ENCODE measurements at regions not wholly inside any gene's neighbourhood (a gene's known extent, or its start where the extent isn't known, plus 50 kb on each side); places are given as distances from the start of the nearest gene placed in this dataset.
A peak's percentile ranks its signal among the peaks of the same experiment; 100 is the strongest.
"Not testable (repeated sequence)": the region's sequence is repeated elsewhere in the genome, so short reads cannot be mapped to it uniquely, and the experiment has no call there.

GRCh38 chr2:120502761-120503160 lies 156.8 kb downstream of the INHBB start:
- no peak for DNase-seq (ENCODE audit: insufficient read length, low spot score)
- no peak for TF ChIP-seq POLR2A (IDR thresholded peaks at IDR 0.05; ENCODE audit: low read depth, low read length)
- no peak for FAIRE-seq

GRCh38 chr2:120503206-120503792 lies 157.4 kb downstream of the INHBB start:
- FAIRE-seq (no peak), DNase-seq (ENCODE audit: insufficient read length, low spot score) (no peak)
- TF ChIP-seq POLR2A (IDR thresholded peaks at IDR 0.05; ENCODE audit: low read depth, low read length) = no peak

GRCh38 chr2:120503793-120504571 lies 158.0 kb downstream of the INHBB start:
- TF ChIP-seq POLR2A (IDR thresholded peaks at IDR 0.05; ENCODE audit: low read depth, low read length) = no peak
- FAIRE-seq (no peak), DNase-seq (ENCODE audit: insufficient read length, low spot score) (peak; percentile 81)

- FAIRE-seq (no peak), DNase-seq (ENCODE audit: insufficient read length, low spot score) (no peak)
- no peak for TF ChIP-seq POLR2A (IDR thresholded peaks at IDR 0.05; ENCODE audit: low read depth, low read length)
Observed at GRCh38 chr2:120504936-120505705, 159.2 kb downstream of the INHBB start.

GRCh38 chr2:120508567-120509041 lies 162.7 kb downstream of the INHBB start:
- no peak for TF ChIP-seq POLR2A (IDR thresholded peaks at IDR 0.05; ENCODE audit: low read depth, low read length)
- FAIRE-seq (no peak), DNase-seq (ENCODE audit: insufficient read length, low spot score) (peak; percentile 43)

- FAIRE-seq = no peak
- no peak for TF ChIP-seq POLR2A (IDR thresholded peaks at IDR 0.05; ENCODE audit: low read depth, low read length)
- DNase-seq (ENCODE audit: insufficient read length, low spot score) = no peak
Observed at GRCh38 chr2:120509213-120509815, 163.4 kb downstream of the INHBB start.

GRCh38 chr2:120509991-120510735 lies 164.2 kb downstream of the INHBB start:
- no peak for TF ChIP-seq POLR2A (IDR thresholded peaks at IDR 0.05; ENCODE audit: low read depth, low read length)
- no peak for DNase-seq (ENCODE audit: insufficient read length, low spot score)
- FAIRE-seq = no peak

GRCh38 chr2:120510751-120511395 lies 164.9 kb downstream of the INHBB start:
- FAIRE-seq (no peak), DNase-seq (ENCODE audit: insufficient read length, low spot score) (no peak)
- TF ChIP-seq POLR2A (IDR thresholded peaks at IDR 0.05; ENCODE audit: low read depth, low read length) = no peak

GRCh38 chr2:120511536-120511935 lies 165.6 kb downstream of the INHBB start:
- no peak for FAIRE-seq
- no peak for DNase-seq (ENCODE audit: insufficient read length, low spot score)
- TF ChIP-seq POLR2A (IDR thresholded peaks at IDR 0.05; ENCODE audit: low read depth, low read length) = no peak

- FAIRE-seq = no peak
- TF ChIP-seq POLR2A (IDR thresholded peaks at IDR 0.05; ENCODE audit: low read depth, low read length) = no peak
- no peak for DNase-seq (ENCODE audit: insufficient read length, low spot score)
Observed at GRCh38 chr2:120511947-120512710, 166.2 kb downstream of the INHBB start.

GRCh38 chr2:120513776-120514357 lies 167.9 kb downstream of the INHBB start:
- no peak for TF ChIP-seq POLR2A (IDR thresholded peaks at IDR 0.05; ENCODE audit: low read depth, low read length)
- DNase-seq (ENCODE audit: insufficient read length, low spot score) = no peak
- FAIRE-seq = no peak

GRCh38 chr2:120514521-120514920 lies 168.6 kb downstream of the INHBB start:
- no peak for DNase-seq (ENCODE audit: insufficient read length, low spot score)
- no peak for TF ChIP-seq POLR2A (IDR thresholded peaks at IDR 0.05; ENCODE audit: low read depth, low read length)
- FAIRE-seq = no peak

- DNase-seq (ENCODE audit: insufficient read length, low spot score); FAIRE-seq: not testable (repeated sequence)
Observed at GRCh38 chr2:120515066-120515758, 169.3 kb downstream of the INHBB start.

Measured in H54 (cell line).